Neuronal stem cell (in vitro differentiated cells): ENCODE measurements at regions not wholly inside any gene's neighbourhood (a gene's known extent, or its start where the extent isn't known, plus 50 kb on each side); places are given as distances from the start of the nearest gene placed in this dataset.

Source experiments
- DNase-seq: peaks from one replicate; pipeline ENCODE4 v3.0.0-alpha.2; 2013; ENCODE audit warnings: low spot score
- H2AFZ ChIP-seq: one replicate; pipeline ENCODE4 v1.6.1; 2013; ENCODE audit warnings: mild to moderate bottlenecking, low read length, inconsistent platforms
- H2AK5ac ChIP-seq: 2 replicates; pipeline ENCODE4 v1.6.1; 2013; ENCODE audit warnings: low read depth, mild to moderate bottlenecking, inconsistent platforms, low read length, moderate library complexity, mixed read lengths
- H2BK120ac ChIP-seq: 2 replicates; pipeline ENCODE4 v1.6.1; 2013; ENCODE audit warnings: low read depth, mild to moderate bottlenecking, inconsistent platforms, low read length, moderate library complexity, mixed read lengths
- H2BK12ac ChIP-seq: one replicate; pipeline ENCODE4 v1.6.1; 2013; ENCODE audit warnings: low read length, inconsistent platforms
- H2BK15ac ChIP-seq: 2 replicates; pipeline ENCODE4 v1.6.1; 2013; ENCODE audit warnings: mild to moderate bottlenecking, low read length, inconsistent platforms, mixed read lengths
- H2BK5ac ChIP-seq: one replicate; pipeline ENCODE4 v1.6.1; 2013; ENCODE audit warnings: inconsistent platforms, mild to moderate bottlenecking, low read length, moderate library complexity
- H3K14ac ChIP-seq: one replicate; pipeline ENCODE4 v1.6.1; 2013; ENCODE audit warnings: low read length, inconsistent platforms
- H3K18ac ChIP-seq: 2 replicates; pipeline ENCODE4 v1.6.1; 2013; ENCODE audit warnings: low read length, inconsistent platforms
- H3K23ac ChIP-seq: 2 replicates; pipeline ENCODE4 v1.6.1; 2013; ENCODE audit warnings: low read depth, mild to moderate bottlenecking, mixed read lengths, low read length, inconsistent platforms; ENCODE audit not compliant: poor library complexity
- H3K27ac ChIP-seq: replicated peaks from 3 replicates; pipeline ENCODE4 v1.5.1; 2013; ENCODE audit warnings: low read length, inconsistent platforms
- H3K27me3 ChIP-seq, 3 experiments: 2 replicates each; pipeline ENCODE4 v1.6.1; 2013; ENCODE audit warnings: low read length in 3 of 3, mild to moderate bottlenecking in 2 of 3, inconsistent platforms in 1 of 3, low read depth in 1 of 3, mixed read lengths in 1 of 3, moderate library complexity in 1 of 3; ENCODE audit not compliant: control insufficient read depth in 3 of 3, insufficient read depth in 3 of 3
- H3K36me3 ChIP-seq, 2 donors: replicated peaks in 1 of 2; 2 replicates each; pipeline ENCODE4 v1.6.1; 2013; ENCODE audit warnings: low read length in 2 of 2; ENCODE audit not compliant: control insufficient read depth in 2 of 2, insufficient read depth in 2 of 2
- H3K4ac ChIP-seq: 2 replicates; pipeline ENCODE4 v1.6.1; 2013; ENCODE audit warnings: inconsistent platforms, mild to moderate bottlenecking, low read length, moderate library complexity
- H3K4me1 ChIP-seq, 2 donors: 1 replicate in 1 of 2; 2 replicates in 1 of 2; pipeline ENCODE4 v1.6.1; 2013; ENCODE audit warnings: low read length in 2 of 2, low read depth in 1 of 2; ENCODE audit not compliant: control insufficient read depth in 2 of 2, insufficient read depth in 1 of 2
- H3K4me2 ChIP-seq: one replicate; pipeline ENCODE4 v1.6.1; 2013; ENCODE audit warnings: mild to moderate bottlenecking, low read length, inconsistent platforms; ENCODE audit not compliant: insufficient read depth, poor library complexity, severe bottlenecking
- H3K4me3 ChIP-seq, 2 donors: 2 replicates each; pipeline ENCODE4 v1.5.1; 2013; ENCODE audit warnings: low read length in 2 of 2, mild to moderate bottlenecking in 2 of 2, inconsistent platforms in 1 of 2, moderate library complexity in 1 of 2
- H3K79me1 ChIP-seq: one replicate; pipeline ENCODE4 v1.6.1; 2013; ENCODE audit warnings: low read depth, mild to moderate bottlenecking, inconsistent platforms, low read length, moderate library complexity
- H3K9ac ChIP-seq: one replicate; pipeline ENCODE4 v1.6.1; 2013; ENCODE audit warnings: mild to moderate bottlenecking, low read depth, low read length, inconsistent platforms; ENCODE audit not compliant: poor library complexity
- H3K9me3 ChIP-seq, 2 donors: replicated peaks in 1 of 2; 2 replicates each; pipeline versions ENCODE3 to v1.6.1; 2013; ENCODE audit warnings: low read length in 2 of 2, mild to moderate bottlenecking in 2 of 2, inconsistent platforms in 1 of 2, low read depth in 1 of 2, mixed read lengths in 1 of 2, moderate library complexity in 1 of 2; ENCODE audit not compliant: control insufficient read depth in 2 of 2, insufficient read depth in 1 of 2
- H4K8ac ChIP-seq: one replicate; pipeline ENCODE4 v1.6.1; 2013; ENCODE audit warnings: low read depth, mild to moderate bottlenecking, inconsistent platforms, low read length, moderate library complexity
- H4K91ac ChIP-seq: one replicate; pipeline ENCODE4 v1.6.1; 2013; ENCODE audit warnings: low read length, low read depth, mild to moderate bottlenecking, inconsistent platforms; ENCODE audit not compliant: poor library complexity
- WGBS, 2 donors: extraction: QIAGEN DNeasy Blood & Tissue Kit; methylation state at CpG; one replicate each; pipeline ENCODE4 v1.1.7; 2013; ENCODE audit warnings: missing lambda C conversion rate in 2 of 2, mixed read lengths in 1 of 2; ENCODE audit not compliant: insufficient read length in 2 of 2, insufficient replicate concordance in 1 of 2; ENCODE audit errors: extremely low coverage in 2 of 2; 5-methylcytosine and 5-hydroxymethylcytosine counted together

DNA sequence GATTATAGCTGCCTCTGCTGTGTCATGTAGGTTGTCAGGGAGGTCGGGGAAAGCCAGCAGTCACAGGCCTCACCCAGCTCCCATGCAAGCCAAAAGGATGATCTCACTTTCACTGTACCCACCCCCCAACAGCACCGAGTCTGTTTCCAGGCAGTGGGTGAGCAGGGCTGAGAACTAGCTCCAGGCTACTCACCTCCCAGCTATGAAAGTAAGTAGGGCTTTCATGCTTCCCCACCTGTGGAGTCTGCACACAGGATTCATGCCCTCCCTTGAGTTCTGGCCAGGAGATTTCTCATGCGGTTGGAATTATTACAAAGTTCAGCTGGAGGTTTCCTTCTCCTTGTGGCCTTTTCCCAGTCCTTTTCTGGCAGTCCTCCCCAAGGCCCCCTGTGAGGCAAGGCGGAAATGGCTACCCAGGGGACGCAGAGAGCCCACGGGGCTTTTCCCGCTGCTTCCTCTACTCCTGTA is 356.2 kb downstream of the SV2B start:
- no peaks in the 10 kb centered on the region for H3K9me3 ChIP-seq
- no peak overlapping the region for H3K23ac ChIP-seq
- H3K9ac ChIP-seq = no peak overlapping the region
- H2BK15ac ChIP-seq = no peak overlapping the region
- H3K18ac ChIP-seq = no peak overlapping the region
- no peak overlapping the region for H2BK12ac ChIP-seq
- H2AFZ ChIP-seq = no peak overlapping the region
- H3K14ac ChIP-seq = no peak overlapping the region
- H3K27me3 ChIP-seq = no peaks in the 10 kb centered on the region
- no peak overlapping the region for H3K4me2 ChIP-seq
- H3K36me3 ChIP-seq = no peaks in the 10 kb centered on the region
- no peak overlapping the region for H2AK5ac ChIP-seq
- H4K91ac ChIP-seq = no peak overlapping the region
- no peak overlapping the region for H3K4me3 ChIP-seq
- H2BK120ac ChIP-seq = no peak overlapping the region
- no peak overlapping the region for H3K4ac ChIP-seq
- no peaks in the 10 kb centered on the region for H3K79me1 ChIP-seq
- no peak overlapping the region for H3K27ac ChIP-seq
- no CpG with 5 or more reads among the region's 7 CpGs for WGBS, 2 donors
- H4K8ac ChIP-seq = no peak overlapping the region
- no peaks in the 10 kb centered on the region for H3K4me1 ChIP-seq
- no peak overlapping the region for H2BK5ac ChIP-seq
- DNase-seq = no peak

DNA sequence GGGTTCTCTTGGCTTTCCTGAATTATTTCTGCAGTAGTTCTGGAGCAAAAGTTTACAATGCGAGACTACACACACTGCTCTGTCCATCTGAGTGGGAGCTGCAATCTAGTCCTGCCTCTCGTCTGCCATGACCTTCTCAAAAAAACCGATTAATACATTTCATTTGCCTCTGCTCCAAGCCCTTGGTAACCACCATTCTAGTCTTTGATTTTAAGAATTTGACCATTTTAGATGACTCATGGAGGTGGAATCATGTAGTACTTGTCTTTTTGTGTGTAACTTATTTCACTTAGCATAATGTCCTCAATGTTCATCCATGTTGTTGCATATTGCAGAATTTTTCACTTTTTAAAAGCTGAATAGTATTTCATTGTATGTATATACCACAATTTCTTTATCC is 356.9 kb downstream of the SV2B start:
- no peak overlapping the region for H3K14ac ChIP-seq
- H2BK15ac ChIP-seq = no peak overlapping the region
- no peak overlapping the region for H3K4me2 ChIP-seq
- no peak overlapping the region for H4K8ac ChIP-seq
- no peaks in the 10 kb centered on the region for H3K79me1 ChIP-seq
- DNase-seq = no peak
- H3K36me3 ChIP-seq = no peaks in the 10 kb centered on the region
- no peak overlapping the region for H2BK5ac ChIP-seq
- no peaks in the 10 kb centered on the region for H3K4me1 ChIP-seq
- no peak overlapping the region for H2BK12ac ChIP-seq
- H3K4ac ChIP-seq = no peak overlapping the region
- no CpG with 5 or more reads among the region's 3 CpGs for WGBS, 2 donors
- H3K9me3 ChIP-seq = no peaks in the 10 kb centered on the region
- no peak overlapping the region for H2BK120ac ChIP-seq
- no peak overlapping the region for H3K4me3 ChIP-seq
- H2AK5ac ChIP-seq = no peak overlapping the region
- no peak overlapping the region for H3K9ac ChIP-seq
- H3K27ac ChIP-seq = no peak overlapping the region
- H4K91ac ChIP-seq = no peak overlapping the region
- H2AFZ ChIP-seq = no peak overlapping the region
- H3K18ac ChIP-seq = no peak overlapping the region
- no peaks in the 10 kb centered on the region for H3K27me3 ChIP-seq
- H3K23ac ChIP-seq = no peak overlapping the region

DNA sequence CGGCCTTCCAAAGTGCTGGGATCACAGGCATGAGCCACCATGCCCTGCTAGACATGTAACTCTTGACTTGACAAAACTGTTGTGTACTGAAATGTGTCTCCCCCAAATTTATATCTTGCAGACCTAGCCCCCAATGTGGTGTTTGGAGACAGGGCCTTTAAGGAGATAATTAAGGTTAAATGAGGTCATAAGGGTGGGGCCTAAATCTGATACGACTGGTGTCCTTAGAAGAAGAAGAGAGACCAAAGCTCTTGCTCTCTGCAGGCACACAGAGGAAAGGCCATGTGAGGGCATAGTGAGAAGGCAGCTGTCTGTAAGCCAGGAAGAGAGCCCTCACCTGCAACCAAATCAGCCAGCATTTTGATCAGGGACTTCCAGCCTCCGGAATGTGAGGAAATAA is 361.3 kb downstream of the SV2B start:
- H3K9me3 ChIP-seq = no peaks in the 10 kb centered on the region
- no peak overlapping the region for H4K91ac ChIP-seq
- H2BK120ac ChIP-seq = no peak overlapping the region
- no peak overlapping the region for H3K4ac ChIP-seq
- no peak overlapping the region for H3K23ac ChIP-seq
- WGBS, 2 donors = no CpG with 5 or more reads among the region's 3 CpGs
- no peaks in the 10 kb centered on the region for H3K36me3 ChIP-seq
- no peak overlapping the region for H2BK12ac ChIP-seq
- H3K79me1 ChIP-seq = no peaks in the 10 kb centered on the region
- no peak overlapping the region for H3K27ac ChIP-seq
- no peaks in the 10 kb centered on the region for H3K27me3 ChIP-seq
- H2BK15ac ChIP-seq = no peak overlapping the region
- H3K4me3 ChIP-seq = no peak overlapping the region
- H2AK5ac ChIP-seq = no peak overlapping the region
- H3K14ac ChIP-seq = no peak overlapping the region
- no peak overlapping the region for H3K4me2 ChIP-seq
- DNase-seq = no peak
- no peak overlapping the region for H2AFZ ChIP-seq
- H3K9ac ChIP-seq = no peak overlapping the region
- no peak overlapping the region for H3K18ac ChIP-seq
- H2BK5ac ChIP-seq = no peak overlapping the region
- H3K4me1 ChIP-seq = no peaks in the 10 kb centered on the region
- no peak overlapping the region for H4K8ac ChIP-seq

DNA sequence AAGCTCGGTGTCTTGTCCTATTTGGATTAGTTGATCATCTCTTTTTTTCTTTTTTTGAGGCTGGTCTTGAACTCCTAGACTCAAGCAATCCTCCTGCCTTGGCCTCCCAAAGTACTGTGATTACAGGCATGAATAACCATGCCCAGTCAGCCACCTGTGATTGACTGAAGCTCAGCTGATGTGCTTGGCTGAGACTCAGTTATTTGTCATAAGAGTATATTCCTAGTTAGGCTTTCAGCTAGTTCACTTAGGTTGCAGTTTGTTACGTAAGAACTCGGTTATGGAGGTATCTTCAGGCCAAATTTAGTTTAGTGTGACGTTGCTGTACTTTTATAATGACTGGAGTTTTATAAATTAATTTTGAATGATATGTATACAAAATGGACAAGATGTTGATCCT is 365.0 kb downstream of the SV2B start:
- WGBS, 2 donors = no CpG with 5 or more reads among the region's 4 CpGs
- DNase-seq = no peak
- H2AK5ac ChIP-seq = no peak overlapping the region

More for the DNA sequence above, 365.0 kb downstream of the SV2B start:
- no peak overlapping the region for H3K4me2 ChIP-seq
- no peak overlapping the region for H3K18ac ChIP-seq
- H3K4me3 ChIP-seq = no peak overlapping the region
- H3K4me1 ChIP-seq = peaks cover 0 to 3% of the 10 kb centered on the region in 2 donors
- H2BK5ac ChIP-seq = no peak overlapping the region
- H3K9me3 ChIP-seq = no peaks in the 10 kb centered on the region
- H3K27ac ChIP-seq = no peak overlapping the region
- H2AFZ ChIP-seq = no peak overlapping the region
- H3K4ac ChIP-seq = no peak overlapping the region
- no peak overlapping the region for H2BK15ac ChIP-seq
- H3K9ac ChIP-seq = no peak overlapping the region
- H2BK120ac ChIP-seq = no peak overlapping the region
- no peak overlapping the region for H4K91ac ChIP-seq
- no peaks in the 10 kb centered on the region for H3K27me3 ChIP-seq
- no peaks in the 10 kb centered on the region for H3K36me3 ChIP-seq
- H4K8ac ChIP-seq = no peak overlapping the region
- H2BK12ac ChIP-seq = no peak overlapping the region
- no peak overlapping the region for H3K14ac ChIP-seq
- no peak overlapping the region for H3K23ac ChIP-seq
- no peaks in the 10 kb centered on the region for H3K79me1 ChIP-seq
